ENCODE measurements at regions not wholly inside any gene's neighbourhood (a gene's known extent, or its start where the extent isn't known, plus 50 kb on each side); places are given as distances from the start of the nearest gene placed in this dataset.

DNA sequence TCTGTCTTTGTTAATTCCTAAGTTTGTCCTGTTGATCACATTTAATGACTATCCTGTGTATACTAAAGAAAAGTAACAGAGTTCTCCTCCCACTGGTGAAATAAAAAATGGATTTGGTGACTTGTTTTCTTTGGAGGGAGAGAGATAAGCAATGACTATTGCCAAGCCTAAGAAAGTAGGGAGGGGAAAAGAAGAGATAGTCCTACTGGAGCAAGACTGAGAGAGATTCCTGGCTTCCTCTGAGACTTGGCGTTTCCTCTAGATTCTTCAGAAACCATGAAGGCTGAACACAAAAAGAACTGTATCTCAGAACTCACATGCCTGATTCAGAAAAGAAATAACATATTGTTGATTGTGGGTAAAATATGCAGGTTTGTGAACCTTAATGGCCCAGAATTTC, 406.5 kb downstream of the FOXO1 start:
- no peak overlapping the region for H3K27ac ChIP-seq (ENCODE audit: control insufficient read depth, insufficient read depth, low read length)
- no peaks in the 10 kb centered on the region for H3K27me3 ChIP-seq (ENCODE audit: control insufficient read depth, extremely low read depth, insufficient read depth, low read length)
- H3K9me1 ChIP-seq (ENCODE audit: control insufficient read depth, extremely low read depth, insufficient read depth, low read length), result no peaks in the 10 kb centered on the region
- DNase-seq (ENCODE audit: low read depth, low spot score), result no peak
- no peak overlapping the region for H3K4me3 ChIP-seq (ENCODE audit: control insufficient read depth in 2 of 3, extremely low read depth in 1 of 3, insufficient read depth in 2 of 3, low read depth in 1 of 3, low read length in 3 of 3)
- no peak overlapping the region for H3K4me2 ChIP-seq (ENCODE audit: control insufficient read depth, extremely low read depth, insufficient read depth, low read depth, low read length)
- H3K9ac ChIP-seq (ENCODE audit: control insufficient read depth, extremely low read depth, insufficient read depth, low read length), result no peak overlapping the region
- H4K20me1 ChIP-seq (ENCODE audit: control insufficient read depth, extremely low read depth, insufficient read depth, low read length), result no peaks in the 10 kb centered on the region
- peaks cover 3% of the 10 kb centered on the region for H3K4me1 ChIP-seq (ENCODE audit: control insufficient read depth, extremely low read depth, insufficient read depth, low read length)
- no peaks in the 10 kb centered on the region for H3K36me3 ChIP-seq (ENCODE audit: control insufficient read depth in 2 of 2, extremely low read depth in 1 of 2, insufficient read depth in 2 of 2, low read length in 2 of 2)
- dilution Hi-C loops (cut with MboI; ENCODE audit: extremely low pct_ligation_motif_present, low sequenced_read_pairs), result no loop called here
- no peak for TF ChIP-seq EZH2 (IDR thresholded peaks at IDR 0.05; ENCODE audit: low read length)
- TF ChIP-seq, protein P1, sequence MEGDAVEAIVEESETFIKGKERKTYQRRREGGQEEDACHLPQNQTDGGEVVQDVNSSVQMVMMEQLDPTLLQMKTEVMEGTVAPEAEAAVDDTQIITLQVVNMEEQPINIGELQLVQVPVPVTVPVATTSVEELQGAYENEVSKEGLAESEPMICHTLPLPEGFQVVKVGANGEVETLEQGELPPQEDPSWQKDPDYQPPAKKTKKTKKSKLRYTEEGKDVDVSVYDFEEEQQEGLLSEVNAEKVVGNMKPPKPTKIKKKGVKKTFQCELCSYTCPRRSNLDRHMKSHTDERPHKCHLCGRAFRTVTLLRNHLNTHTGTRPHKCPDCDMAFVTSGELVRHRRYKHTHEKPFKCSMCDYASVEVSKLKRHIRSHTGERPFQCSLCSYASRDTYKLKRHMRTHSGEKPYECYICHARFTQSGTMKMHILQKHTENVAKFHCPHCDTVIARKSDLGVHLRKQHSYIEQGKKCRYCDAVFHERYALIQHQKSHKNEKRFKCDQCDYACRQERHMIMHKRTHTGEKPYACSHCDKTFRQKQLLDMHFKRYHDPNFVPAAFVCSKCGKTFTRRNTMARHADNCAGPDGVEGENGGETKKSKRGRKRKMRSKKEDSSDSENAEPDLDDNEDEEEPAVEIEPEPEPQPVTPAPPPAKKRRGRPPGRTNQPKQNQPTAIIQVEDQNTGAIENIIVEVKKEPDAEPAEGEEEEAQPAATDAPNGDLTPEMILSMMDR (optimal IDR thresholded peaks at IDR 0.05 in 1 of 3, IDR thresholded peaks at IDR 0.05 in 1 of 3, conservative IDR thresholded peaks at IDR 0.05 in 1 of 3; ENCODE audit: extremely low read depth in 1 of 3, insufficient read depth in 2 of 3, low read length in 3 of 3), result no peak
- no peak for FAIRE-seq
- H2AFZ ChIP-seq (ENCODE audit: control insufficient read depth, low read length), result no peak overlapping the region
- no peaks in the 10 kb centered on the region for H3K9me3 ChIP-seq (ENCODE audit: control insufficient read depth, low read depth, low read length)
- no peaks in the 10 kb centered on the region for H3K79me2 ChIP-seq (ENCODE audit: control insufficient read depth, insufficient read depth, low read length)

DNA sequence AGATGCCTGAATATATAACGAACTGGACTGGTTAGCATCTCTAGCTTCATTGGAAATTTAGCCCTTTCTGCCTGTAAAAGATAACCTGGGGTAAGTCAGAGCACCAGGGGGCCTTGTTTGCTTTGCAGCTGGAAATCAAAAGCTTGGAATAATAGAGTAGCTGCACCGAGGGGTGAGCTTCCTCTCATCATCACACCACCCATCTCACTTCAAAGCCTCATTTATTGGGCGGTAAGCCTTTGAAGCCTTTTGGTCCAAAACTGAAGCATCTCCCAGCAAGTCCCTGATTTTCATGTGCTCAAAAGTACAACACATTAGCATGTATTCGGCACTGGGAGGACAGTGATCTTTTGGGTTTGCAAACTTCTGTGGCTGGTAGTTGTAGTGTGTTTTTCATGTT, 405.1 kb downstream of the FOXO1 start:
- H3K4me3 ChIP-seq (ENCODE audit: control insufficient read depth in 2 of 3, extremely low read depth in 1 of 3, insufficient read depth in 2 of 3, low read depth in 1 of 3, low read length in 3 of 3), result no peak overlapping the region
- no peaks in the 10 kb centered on the region for H3K9me3 ChIP-seq (ENCODE audit: control insufficient read depth, low read depth, low read length)
- H3K79me2 ChIP-seq (ENCODE audit: control insufficient read depth, insufficient read depth, low read length), result no peaks in the 10 kb centered on the region
- peaks cover 3% of the 10 kb centered on the region for H3K4me1 ChIP-seq (ENCODE audit: control insufficient read depth, extremely low read depth, insufficient read depth, low read length)
- no peak for DNase-seq (ENCODE audit: low read depth, low spot score)
- H3K27ac ChIP-seq (ENCODE audit: control insufficient read depth, insufficient read depth, low read length), result no peak overlapping the region
- H3K4me2 ChIP-seq (ENCODE audit: control insufficient read depth, extremely low read depth, insufficient read depth, low read depth, low read length), result no peak overlapping the region
- dilution Hi-C loops (cut with MboI; ENCODE audit: extremely low pct_ligation_motif_present, low sequenced_read_pairs), result no loop called here
- H2AFZ ChIP-seq (ENCODE audit: control insufficient read depth, low read length), result no peak overlapping the region
- no peaks in the 10 kb centered on the region for H3K9me1 ChIP-seq (ENCODE audit: control insufficient read depth, extremely low read depth, insufficient read depth, low read length)
- H3K36me3 ChIP-seq (ENCODE audit: control insufficient read depth in 2 of 2, extremely low read depth in 1 of 2, insufficient read depth in 2 of 2, low read length in 2 of 2), result no peaks in the 10 kb centered on the region
- no peak for FAIRE-seq
- TF ChIP-seq, protein P1 (optimal IDR thresholded peaks at IDR 0.05 in 1 of 3, IDR thresholded peaks at IDR 0.05 in 1 of 3, conservative IDR thresholded peaks at IDR 0.05 in 1 of 3; ENCODE audit: extremely low read depth in 1 of 3, insufficient read depth in 2 of 3, low read length in 3 of 3), result no peak
- TF ChIP-seq EZH2 (IDR thresholded peaks at IDR 0.05; ENCODE audit: low read length), result no peak
- H3K27me3 ChIP-seq (ENCODE audit: control insufficient read depth, extremely low read depth, insufficient read depth, low read length), result no peaks in the 10 kb centered on the region
- H4K20me1 ChIP-seq (ENCODE audit: control insufficient read depth, extremely low read depth, insufficient read depth, low read length), result no peaks in the 10 kb centered on the region
- H3K9ac ChIP-seq (ENCODE audit: control insufficient read depth, extremely low read depth, insufficient read depth, low read length), result no peak overlapping the region

All from keratinocyte (primary cell).